ENCODE measurements at regions not wholly inside any gene's neighbourhood (a gene's known extent, or its start where the extent isn't known, plus 50 kb on each side); places are given as distances from the start of the nearest gene placed in this dataset.

DNA sequence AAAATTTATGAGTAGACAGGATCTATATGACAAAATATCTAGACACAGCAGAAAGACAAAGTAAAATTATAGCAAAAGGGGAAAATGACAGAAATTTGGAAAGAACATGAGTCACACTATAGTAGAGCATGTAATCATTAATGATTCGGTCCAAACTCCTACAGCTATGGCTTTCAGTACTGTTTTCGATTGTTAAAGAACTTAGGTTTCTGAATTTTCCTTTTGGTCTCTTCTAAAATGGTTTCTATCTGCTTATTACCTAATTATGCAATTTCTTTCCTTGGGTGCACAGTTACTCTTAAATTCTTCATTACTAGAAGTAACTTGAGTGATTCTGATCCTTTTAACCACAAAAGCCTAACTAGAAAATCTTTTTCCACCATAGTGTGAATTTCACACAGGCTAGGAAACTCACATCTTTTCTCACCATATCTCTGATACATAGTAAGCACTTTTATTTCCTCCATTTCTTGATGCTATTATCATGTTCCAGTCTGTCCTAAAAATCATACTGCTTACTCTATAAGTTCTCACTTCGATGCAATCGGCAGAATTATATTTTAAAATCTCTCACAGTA is 1101.4 kb downstream of the PCDH9 start:
- no peak for TF ChIP-seq ZNF274 (IDR thresholded peaks at IDR 0.05; ENCODE audit: low read depth, low read length)
- TF ChIP-seq YY1 (IDR thresholded peaks at IDR 0.05; ENCODE audit: insufficient read depth, insufficient read length) = no peak
